Femur (tissue), 1 donor: ENCODE measurements at regions not wholly inside any gene's neighbourhood (a gene's known extent, or its start where the extent isn't known, plus 50 kb on each side); places are given as distances from the start of the nearest gene placed in this dataset.
"Not testable (repeated sequence)": the region's sequence is repeated elsewhere in the genome, so short reads cannot be mapped to it uniquely, and the experiment has no call there.

Source experiments
- DNase-seq: peaks from one replicate; pipeline ENCODE4 v3.0.0-alpha.2; 2017

GRCh38 chr4:29240641-29241040 lies 1479.5 kb upstream of the PCDH7 start:
- no peak for DNase-seq

- DNase-seq, result no peak
These were observed 1477.1 kb upstream of the PCDH7 start for GRCh38 chr4:29243054-29243453.

GRCh38 chr4:29243851-29244250 lies 1476.3 kb upstream of the PCDH7 start:
- no peak for DNase-seq

GRCh38 chr4:29259556-29259955 lies 1460.6 kb upstream of the PCDH7 start:
- no peak for DNase-seq

- DNase-seq, result no peak
These were observed 1457.2 kb upstream of the PCDH7 start for GRCh38 chr4:29262986-29263385.

DNA sequence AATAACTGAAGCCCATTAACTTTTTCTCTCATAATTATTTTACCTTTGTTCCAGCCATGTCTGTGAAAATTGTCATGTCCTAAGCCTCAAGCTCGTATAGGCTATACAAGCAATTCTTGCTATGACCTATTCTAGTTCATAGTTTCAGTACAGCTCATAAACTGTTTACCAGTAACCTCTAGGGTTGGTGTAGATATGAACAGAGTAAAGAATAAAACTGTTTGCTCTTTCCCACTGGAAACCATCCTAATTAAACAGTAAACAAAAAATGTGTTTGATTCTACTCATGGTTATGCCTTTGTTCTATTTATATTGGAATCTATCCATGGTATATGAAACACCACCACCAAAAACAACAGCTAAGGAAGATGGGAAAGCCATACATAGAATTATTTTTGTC lies 1444.0 kb upstream of the PCDH7 start:
- no peak for DNase-seq

- DNase-seq, result no peak
These were observed 1442.8 kb upstream of the PCDH7 start for GRCh38 chr4:29277381-29277780.

DNA sequence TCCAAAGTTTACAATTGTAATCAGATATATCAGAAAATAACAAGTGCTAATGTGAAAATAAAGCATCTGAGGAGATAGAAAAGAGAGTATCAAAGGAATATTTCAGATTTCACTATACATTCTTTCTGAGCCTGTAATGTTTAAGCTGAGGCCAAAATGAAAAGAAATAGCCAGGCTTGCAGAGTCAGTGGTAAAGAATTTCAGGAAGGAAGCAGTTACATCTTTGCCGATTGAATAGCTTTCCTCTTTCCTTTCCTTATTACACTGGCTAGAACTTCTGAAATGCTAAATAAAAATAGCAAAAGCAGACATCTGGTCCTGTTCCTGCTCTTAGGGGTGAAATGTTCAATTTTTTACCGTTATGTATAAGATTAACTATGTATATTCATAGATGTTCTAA lies 1441.6 kb upstream of the PCDH7 start:
- DNase-seq, result no peak

- DNase-seq, result no peak
These were observed 1431.1 kb upstream of the PCDH7 start for GRCh38 chr4:29289118-29289517.

- DNase-seq, result no peak
These were observed 1424.9 kb upstream of the PCDH7 start for GRCh38 chr4:29295280-29295679.

GRCh38 chr4:29304595-29304994 lies 1415.6 kb upstream of the PCDH7 start:
- no peak for DNase-seq

GRCh38 chr4:29307256-29307655 lies 1412.9 kb upstream of the PCDH7 start:
- no peak for DNase-seq

DNA sequence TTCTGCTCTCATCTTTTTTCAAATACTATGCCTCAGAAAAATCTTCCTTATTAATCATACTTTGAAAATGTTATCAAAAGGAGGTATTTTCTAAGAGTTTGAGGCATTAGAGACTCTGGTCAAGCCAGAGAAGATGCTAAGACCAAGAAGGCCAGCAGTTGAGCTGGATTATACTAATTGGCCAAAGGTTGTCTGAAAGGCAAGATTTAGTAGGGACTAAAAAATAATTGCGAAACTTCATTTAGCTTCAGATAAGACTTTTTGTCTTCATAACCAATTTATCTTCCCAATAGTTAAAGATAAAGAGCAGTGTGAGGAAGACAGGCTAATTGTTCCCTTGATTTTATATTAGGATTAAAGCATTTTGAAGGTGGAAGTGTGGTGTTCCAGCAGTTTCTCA lies 1412.4 kb upstream of the PCDH7 start:
- no peak for DNase-seq

DNA sequence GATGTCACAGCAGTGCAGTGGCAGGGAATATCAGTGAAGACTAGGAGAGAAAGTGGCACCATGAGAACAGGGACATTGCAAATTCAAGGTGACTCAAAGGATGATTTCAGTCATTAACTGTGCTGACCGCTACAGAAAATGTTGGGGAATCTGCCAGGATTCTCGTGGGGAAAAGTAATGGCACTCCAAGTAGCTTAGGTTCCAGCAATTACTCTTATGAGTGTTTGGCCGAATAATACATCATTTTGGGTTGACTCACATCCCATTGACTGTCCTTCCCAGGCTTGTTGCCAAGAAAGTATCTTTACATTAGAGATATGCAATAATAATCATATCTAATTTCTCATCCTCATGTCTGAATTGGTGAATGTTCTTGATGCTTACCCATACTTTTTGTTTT lies 1411.1 kb upstream of the PCDH7 start:
- no peak for DNase-seq

DNA sequence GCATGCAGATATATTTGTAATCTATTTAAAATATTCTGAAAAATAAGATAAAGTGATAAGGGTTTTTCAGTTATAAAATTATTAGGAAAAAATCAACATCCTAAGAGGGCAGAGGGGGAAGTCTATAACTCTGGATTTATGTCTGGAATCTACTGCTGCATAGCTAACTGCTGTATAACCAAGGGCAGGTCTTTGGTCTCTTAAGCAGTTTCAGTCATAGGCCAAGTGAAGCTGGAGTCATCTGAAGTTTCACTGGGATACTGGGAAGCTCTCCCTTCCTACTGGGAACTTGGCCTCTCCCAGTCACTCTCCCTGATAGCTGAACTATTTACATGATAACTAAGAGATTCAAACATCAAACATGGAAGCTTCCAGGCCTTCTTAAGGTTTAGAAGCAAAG lies 1409.9 kb upstream of the PCDH7 start:
- DNase-seq, result no peak

- DNase-seq, result no peak
These were observed 1408.9 kb upstream of the PCDH7 start for GRCh38 chr4:29311247-29311646.

DNA sequence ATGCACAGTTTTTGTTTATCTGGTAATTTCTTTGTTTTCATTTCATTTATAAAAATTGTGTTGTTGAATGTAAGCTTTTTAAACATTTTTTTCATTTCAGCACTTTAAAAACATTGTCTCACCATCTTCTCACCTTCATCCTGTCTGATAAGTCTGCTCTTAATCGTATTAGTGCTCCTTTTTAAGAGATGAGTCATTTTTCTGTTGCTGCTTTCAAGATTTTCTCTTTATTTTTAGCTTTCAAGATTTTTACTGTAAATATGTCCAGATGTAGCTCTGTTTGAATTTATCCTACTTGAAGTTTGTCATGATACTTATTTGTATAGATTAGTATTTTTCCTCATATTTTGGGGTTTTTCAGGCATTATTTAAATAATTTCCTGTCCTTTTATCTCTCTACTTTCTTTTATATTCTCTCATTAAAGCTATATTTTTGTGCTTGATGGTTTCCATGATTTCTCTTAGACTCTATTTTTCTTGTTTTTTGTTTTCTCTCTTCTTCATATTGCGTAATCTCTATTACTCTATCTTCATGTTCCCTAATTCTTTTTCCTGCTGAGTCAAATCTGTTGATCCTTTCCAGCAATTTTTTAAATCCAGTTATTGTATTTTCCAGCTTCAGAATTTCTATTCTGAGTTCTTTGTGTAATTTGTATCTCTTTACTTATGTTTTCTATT lies 1400.4 kb upstream of the PCDH7 start:
- no peak for DNase-seq

- DNase-seq, result no peak
These were observed 1399.1 kb upstream of the PCDH7 start for GRCh38 chr4:29320947-29321620.

DNA sequence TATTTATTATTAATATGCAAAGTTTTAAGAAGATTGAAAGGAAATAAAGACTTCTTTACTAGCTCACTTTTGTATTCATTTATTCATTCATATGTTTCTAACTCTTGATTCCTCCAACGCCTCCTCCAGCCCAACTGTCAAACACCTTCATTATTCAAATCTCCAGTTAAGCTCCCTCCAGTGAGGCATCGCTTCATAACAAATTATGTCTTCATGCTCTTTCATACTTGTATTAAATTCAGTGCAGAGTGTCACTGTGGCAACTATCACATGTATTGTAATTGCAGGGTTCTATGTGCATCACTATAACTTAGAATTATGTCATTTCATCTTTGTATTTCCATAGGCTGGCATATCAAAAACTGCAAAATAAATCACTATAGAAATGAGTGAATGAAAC lies 1394.2 kb upstream of the PCDH7 start:
- DNase-seq, result no peak

GRCh38 chr4:29326816-29327215 lies 1393.4 kb upstream of the PCDH7 start:
- DNase-seq, result no peak

DNA sequence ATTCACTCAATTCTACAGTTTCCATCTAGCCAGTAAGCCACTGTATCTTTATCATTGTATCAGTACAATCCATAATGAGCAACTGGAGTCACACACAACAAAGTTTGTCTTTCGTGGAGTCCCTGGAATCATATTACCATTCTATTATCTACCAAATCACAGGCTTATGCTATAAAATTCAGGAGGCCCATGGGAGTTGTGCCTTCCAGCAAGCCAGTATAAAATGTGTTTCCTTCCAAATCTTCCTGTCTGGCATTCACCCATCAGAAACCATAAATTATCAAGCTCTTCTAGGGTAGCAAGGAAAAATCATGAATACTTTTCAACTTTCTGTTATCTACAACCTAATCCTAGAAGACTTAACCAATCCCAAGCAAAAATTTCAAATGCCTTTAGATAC lies 1383.3 kb upstream of the PCDH7 start:
- no peak for DNase-seq

GRCh38 chr4:29372971-29373370 lies 1347.2 kb upstream of the PCDH7 start:
- no peak for DNase-seq

GRCh38 chr4:29375716-29376115 lies 1344.5 kb upstream of the PCDH7 start:
- no peak for DNase-seq

DNA sequence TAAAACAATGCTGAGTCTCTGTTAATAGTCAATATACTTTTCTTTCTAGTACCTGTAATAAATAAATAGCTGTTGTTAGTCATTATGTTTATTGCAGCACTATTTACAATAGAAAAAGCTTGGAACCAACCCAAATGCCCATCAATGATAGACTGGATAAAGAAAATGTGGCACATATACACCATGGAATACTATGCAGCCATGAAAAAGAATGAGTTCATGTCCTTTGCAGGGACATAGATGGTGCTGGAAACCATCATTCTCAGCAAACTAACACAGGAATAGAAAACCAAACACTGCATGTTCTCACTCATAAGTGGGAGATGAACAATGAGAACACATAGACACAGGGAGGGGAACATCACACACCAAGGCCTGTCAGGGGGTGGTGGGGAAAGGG lies 1341.9 kb upstream of the PCDH7 start:
- not testable (repeated sequence) for DNase-seq

- DNase-seq, result no peak
These were observed 1329.2 kb upstream of the PCDH7 start for GRCh38 chr4:29390921-29391320.
